ENCODE measurements at regions not wholly inside any gene's neighbourhood (a gene's known extent, or its start where the extent isn't known, plus 50 kb on each side); places are given as distances from the start of the nearest gene placed in this dataset.

- H3K27ac ChIP-seq, result no peak overlapping the region
- H3K27me3 ChIP-seq (replicated peaks; ENCODE audit: insufficient read depth), result no peaks in the 10 kb centered on the region
- TF ChIP-seq CTCF (IDR thresholded peaks at IDR 0.05), result no peak
- no peak for ATAC-seq (ENCODE audit: insufficient number of reproducible peaks, low FRiP score, low read depth)
- no peaks in the 10 kb centered on the region for H3K36me3 ChIP-seq
- no peaks in the 10 kb centered on the region for H3K9me3 ChIP-seq
- H3K4me3 ChIP-seq, result no peak overlapping the region
- peaks cover 5% of the 10 kb centered on the region in 2 donors for H3K4me1 ChIP-seq (ENCODE audit: control insufficient read depth in 1 of 2, low read depth in 2 of 2)
- DNase-seq (ENCODE audit: low spot score), result no peak
Measured at GRCh38 chr7:93048136-93048930, 69.4 kb downstream of the SAMD9 start.

DNA sequence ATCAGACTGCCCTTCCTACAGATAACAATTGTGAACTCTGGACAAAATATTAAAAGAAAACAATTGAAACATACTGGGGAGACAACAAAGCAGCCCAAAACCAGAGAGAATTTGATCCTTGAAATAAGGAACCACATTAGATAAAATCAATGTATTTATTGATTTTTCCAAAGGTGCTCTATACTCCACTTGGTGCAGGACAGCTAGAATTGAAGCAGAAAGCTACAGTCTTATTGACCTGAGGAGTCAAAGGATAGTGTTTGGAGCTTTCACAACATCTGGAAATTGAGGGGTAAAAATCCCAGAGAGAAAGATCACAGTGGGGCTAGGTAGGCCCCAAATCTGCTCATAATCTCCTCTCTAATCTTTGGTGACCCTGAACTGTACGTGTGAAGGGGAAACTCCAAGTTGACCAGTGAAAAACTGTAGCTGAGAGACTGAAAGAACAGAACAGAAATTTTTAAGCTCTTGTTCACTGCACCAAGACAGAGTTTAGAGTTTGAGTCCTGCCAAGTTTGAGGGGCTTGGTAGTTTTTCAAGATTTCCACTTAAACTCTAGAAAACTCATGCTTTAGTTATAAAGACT, 70.2 kb downstream of the SAMD9 start:
- no peak for TF ChIP-seq CTCF (IDR thresholded peaks at IDR 0.05)
- ATAC-seq (ENCODE audit: insufficient number of reproducible peaks, low FRiP score, low read depth) (no peak), DNase-seq (ENCODE audit: low spot score) (no peak)
- H3K4me1 ChIP-seq (ENCODE audit: control insufficient read depth in 1 of 2, low read depth in 2 of 2), result peaks cover 5 to 7% of the 10 kb centered on the region in 2 donors
- H3K27ac ChIP-seq, result no peak overlapping the region
- H3K27me3 ChIP-seq (replicated peaks; ENCODE audit: insufficient read depth), result no peaks in the 10 kb centered on the region
- H3K36me3 ChIP-seq, result no peaks in the 10 kb centered on the region
- no peak overlapping the region for H3K4me3 ChIP-seq
- no peaks in the 10 kb centered on the region for H3K9me3 ChIP-seq

DNA sequence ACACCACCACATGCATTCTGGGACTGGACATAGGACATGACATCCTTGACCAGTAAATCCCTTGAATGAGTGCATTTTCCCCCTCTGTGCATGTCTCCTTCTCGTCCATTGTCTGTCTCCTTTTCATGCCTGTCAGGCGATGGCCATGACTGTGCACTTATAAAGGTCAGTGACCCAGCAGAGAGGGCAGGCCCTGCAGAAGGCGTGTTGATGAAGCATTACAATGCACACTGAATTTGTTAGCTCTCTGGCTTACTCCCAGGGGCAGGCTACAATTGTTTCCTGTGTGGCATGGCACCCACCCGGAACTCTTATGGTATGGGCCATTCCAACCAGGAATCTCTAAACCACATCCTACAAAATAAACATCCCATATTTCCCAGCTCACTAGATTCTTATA, 71.1 kb downstream of the SAMD9 start:
- no peak for TF ChIP-seq CTCF (IDR thresholded peaks at IDR 0.05)
- Histone ChIP-seq H3K36me3 (no peaks in the 10 kb centered on the region), H3K27me3 (replicated peaks; ENCODE audit: insufficient read depth) (no peaks in the 10 kb centered on the region), H3K4me3 (no peak overlapping the region), H3K9me3 (no peaks in the 10 kb centered on the region), H3K27ac (no peak overlapping the region), H3K4me1 (ENCODE audit: control insufficient read depth in 1 of 2, low read depth in 2 of 2) (peaks cover 5 to 7% of the 10 kb centered on the region in 2 donors)
- ATAC-seq (ENCODE audit: insufficient number of reproducible peaks, low FRiP score, low read depth), result no peak
- DNase-seq (ENCODE audit: low spot score), result no peak

DNA sequence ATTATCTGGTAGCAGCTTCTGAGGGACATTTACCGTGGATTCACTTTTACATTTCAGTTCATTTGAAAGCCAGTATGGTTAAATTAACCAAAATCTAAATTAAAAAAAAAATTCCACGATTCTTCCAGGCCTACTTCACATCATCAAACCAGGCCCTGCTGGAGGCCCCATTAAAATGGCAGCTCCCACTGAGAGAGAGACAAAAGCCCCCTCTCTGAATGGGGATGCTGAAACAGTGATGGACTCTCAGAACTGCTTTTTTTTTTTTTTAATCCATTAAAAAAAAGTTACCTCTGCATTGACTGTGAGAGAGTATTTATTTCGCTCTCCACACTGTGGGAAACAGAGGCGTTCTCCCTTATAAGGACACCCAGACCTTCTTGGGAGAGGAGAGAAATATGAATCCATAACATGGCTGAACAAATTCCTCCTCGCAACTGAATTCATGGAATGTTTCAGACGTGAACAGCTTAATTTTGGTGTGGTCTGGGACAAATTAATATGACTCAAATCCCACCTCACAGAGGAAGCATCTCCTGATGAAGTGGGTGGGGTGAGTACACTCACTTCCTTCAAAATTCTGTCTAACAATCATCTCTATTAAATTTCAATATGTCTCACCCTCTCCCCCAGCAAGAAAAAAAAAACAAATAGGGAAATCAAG, 73.5 kb downstream of the SAMD9 start:
- no peaks in the 10 kb centered on the region for H3K36me3 ChIP-seq
- H3K4me1 ChIP-seq (ENCODE audit: control insufficient read depth in 1 of 2, low read depth in 2 of 2), result peaks cover 5 to 7% of the 10 kb centered on the region in 2 donors
- no peak overlapping the region for H3K27ac ChIP-seq
- ATAC-seq (ENCODE audit: insufficient number of reproducible peaks, low FRiP score, low read depth) (no peak), DNase-seq (ENCODE audit: low spot score) (no peak)
- TF ChIP-seq CTCF (IDR thresholded peaks at IDR 0.05), result no peak
- no peaks in the 10 kb centered on the region for H3K9me3 ChIP-seq
- H3K4me3 ChIP-seq, result no peak overlapping the region
- no peaks in the 10 kb centered on the region for H3K27me3 ChIP-seq (replicated peaks; ENCODE audit: insufficient read depth)

DNA sequence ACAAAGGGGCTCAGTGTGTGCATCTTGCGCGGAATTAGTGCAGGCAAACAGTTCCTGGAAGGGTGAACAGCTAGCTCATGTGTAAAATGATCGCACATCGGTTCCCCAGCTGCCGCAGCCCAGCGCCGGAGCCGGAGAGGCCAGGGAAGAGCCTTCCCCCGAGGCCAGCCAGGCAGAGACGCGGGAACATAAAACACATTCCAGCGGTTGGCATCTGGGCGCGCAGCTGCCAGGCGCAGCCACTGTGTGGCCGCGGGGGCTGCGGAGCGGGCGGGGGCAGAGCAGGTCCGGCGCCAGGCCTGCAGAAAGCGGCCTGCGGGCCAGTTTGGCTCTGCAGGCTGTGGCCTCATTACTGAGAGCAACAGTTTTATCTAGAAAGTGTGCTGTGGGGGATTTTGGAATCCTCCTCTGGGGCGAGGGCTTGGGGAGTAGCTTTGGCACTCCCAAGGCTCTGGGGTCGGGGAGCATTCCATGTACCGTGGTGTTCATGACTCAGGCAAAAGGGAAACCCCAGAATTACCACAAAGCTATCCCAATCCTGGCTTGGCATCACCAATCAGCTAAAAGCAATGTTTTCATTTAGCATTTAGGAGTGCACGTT, 74.3 kb downstream of the SAMD9 start:
- no peak for DNase-seq (ENCODE audit: low spot score)

More for the DNA sequence above, 74.3 kb downstream of the SAMD9 start:
- no peak for ATAC-seq (ENCODE audit: insufficient number of reproducible peaks, low FRiP score, low read depth)
- no peaks in the 10 kb centered on the region for H3K27me3 ChIP-seq (replicated peaks; ENCODE audit: insufficient read depth)
- peaks cover 5 to 7% of the 10 kb centered on the region in 2 donors for H3K4me1 ChIP-seq (ENCODE audit: control insufficient read depth in 1 of 2, low read depth in 2 of 2)
- no peaks in the 10 kb centered on the region for H3K36me3 ChIP-seq
- no peaks in the 10 kb centered on the region for H3K9me3 ChIP-seq
- TF ChIP-seq CTCF (IDR thresholded peaks at IDR 0.05), result no peak
- peak overlapping the region; percentile 70 for H3K4me3 ChIP-seq
- no peak overlapping the region for H3K27ac ChIP-seq

All from thoracic aorta (tissue), 2 donors.